Ishikawa (cell line): ENCODE measurements at regions not wholly inside any gene's neighbourhood (a gene's known extent, or its start where the extent isn't known, plus 50 kb on each side); places are given as distances from the start of the nearest gene placed in this dataset.

Experiments
- CEBPB ChIP-seq: IDR thresholded peaks from 2 replicates; pipeline ENCODE4 v1.6.1; 2012
- CREB1 ChIP-seq: IDR thresholded peaks from 2 replicates; pipeline ENCODE4 v1.6.1; 2012; ENCODE audit warnings: low read depth
- EGR1 ChIP-seq: IDR thresholded peaks from 2 replicates; pipeline ENCODE4 v1.6.1; 2012
- EP300 ChIP-seq: IDR thresholded peaks from 2 replicates; pipeline ENCODE4 v1.6.1; 2012; ENCODE audit warnings: borderline replicate concordance
- FOXM1 ChIP-seq: IDR thresholded peaks from 2 replicates; pipeline ENCODE4 v1.6.1; 2012; ENCODE audit warnings: low read depth, borderline replicate concordance
- MAX ChIP-seq: IDR thresholded peaks from 2 replicates; pipeline ENCODE4 v1.6.1; 2012
- NFIC ChIP-seq: IDR thresholded peaks from 2 replicates; pipeline ENCODE4 v1.6.1; 2012
- RAD21 ChIP-seq: IDR thresholded peaks from 2 replicates; pipeline ENCODE4 v1.6.1; 2012; ENCODE audit warnings: low read depth
- REST ChIP-seq: IDR thresholded peaks from 2 replicates; pipeline ENCODE4 v1.6.1; 2012; ENCODE audit warnings: low read depth, mild to moderate bottlenecking
- TAF1 ChIP-seq: IDR thresholded peaks from 2 replicates; pipeline ENCODE4 v1.6.1; 2012; ENCODE audit warnings: low read depth, mild to moderate bottlenecking
- TCF12 ChIP-seq: IDR thresholded peaks from 2 replicates; pipeline ENCODE4 v1.6.1; 2012; ENCODE audit warnings: low read depth
- TEAD4 ChIP-seq: IDR thresholded peaks from 2 replicates; pipeline ENCODE4 v1.6.1; 2012
- USF1 ChIP-seq: IDR thresholded peaks from 2 replicates; pipeline ENCODE4 v1.6.1; 2012
- YY1 ChIP-seq: IDR thresholded peaks from 2 replicates; pipeline ENCODE4 v1.6.1; 2012; ENCODE audit warnings: low read depth
- ZBTB7A ChIP-seq: IDR thresholded peaks from 2 replicates; pipeline ENCODE4 v1.6.1; 2012; ENCODE audit warnings: low read depth

- TF ChIP-seq ZBTB7A (no peak), EGR1 (no peak), CREB1 (no peak), MAX (no peak), YY1 (no peak), TCF12 (no peak), NFIC (no peak), TAF1 (no peak), TEAD4 (no peak), REST (no peak), CEBPB (no peak), FOXM1 (no peak)
Observed at GRCh38 chr5:82777106-82777505, 300.1 kb downstream of the TMEM167A start.

GRCh38 chr5:82772281-82772680 is 304.9 kb downstream of the TMEM167A start:
- TF ChIP-seq REST (no peak), EGR1 (no peak), MAX (no peak), CEBPB (no peak), TCF12 (no peak), FOXM1 (no peak), EP300 (no peak), RAD21 (no peak), TAF1 (no peak), TEAD4 (no peak), NFIC (no peak), CREB1 (no peak), ZBTB7A (no peak), USF1 (no peak), YY1 (no peak)

GRCh38 chr5:82766206-82766605 is 311.0 kb downstream of the TMEM167A start:
- TF ChIP-seq USF1 (no peak), MAX (no peak), TEAD4 (no peak), NFIC (no peak), REST (no peak), RAD21 (no peak), EGR1 (no peak), YY1 (no peak), ZBTB7A (no peak), FOXM1 (no peak), EP300 (no peak), TAF1 (no peak), CREB1 (no peak), CEBPB (no peak), TCF12 (no peak)

- TF ChIP-seq USF1 (no peak), EP300 (no peak), EGR1 (no peak), CEBPB (no peak), NFIC (no peak), REST (no peak), FOXM1 (no peak), ZBTB7A (no peak), TAF1 (no peak), YY1 (no peak), TCF12 (no peak), MAX (no peak), TEAD4 (no peak), RAD21 (no peak), CREB1 (no peak)
Observed at GRCh38 chr5:82765765-82766164, 311.4 kb downstream of the TMEM167A start.
